OCI-LY1 (cell line): ENCODE measurements at regions not wholly inside any gene's neighbourhood (a gene's known extent, or its start where the extent isn't known, plus 50 kb on each side); places are given as distances from the start of the nearest gene placed in this dataset.

ENCODE experiments used
- EZH2 ChIP-seq: fragments of 200-600 bp; sonication (generic), shearing (Covaris generic); IDR thresholded peaks from 2 replicates; pipeline ENCODE4 v1.8.0; 2017; ENCODE audit warnings: borderline replicate concordance, mixed run types, mild to moderate bottlenecking, antibody characterized with exemption, low read length, moderate library complexity, mixed read lengths
- TF ChIP-seq, protein P1 (sequence below): fragments of 200-600 bp; sonication (generic), shearing (Covaris generic); IDR thresholded peaks from 2 replicates; pipeline ENCODE4 v1.5.1; 2017; ENCODE audit warnings: mild to moderate bottlenecking, antibody characterized with exemption, low read length, moderate library complexity, mixed read lengths

DNA sequence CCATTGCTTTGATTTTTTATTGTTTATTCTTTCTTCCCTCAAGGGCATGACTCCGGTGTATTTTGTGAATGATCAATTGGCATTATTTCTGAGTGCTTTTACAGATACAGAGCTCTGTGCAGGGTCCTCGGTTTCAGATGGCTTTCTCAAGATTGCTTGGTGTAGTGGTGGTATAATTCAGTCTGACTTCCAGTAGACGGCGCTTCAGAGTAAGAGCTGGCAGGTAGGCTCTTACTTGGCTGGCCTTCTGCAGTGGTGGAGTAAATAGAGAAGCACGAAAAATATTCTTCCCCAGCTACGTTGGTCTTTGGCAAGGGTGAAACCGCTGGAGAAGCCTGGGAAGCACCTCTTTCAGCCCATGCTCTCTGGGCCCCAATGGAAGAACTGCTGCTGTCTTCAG lies 723.0 kb upstream of the BCHE start:
- TF ChIP-seq, protein P1, sequence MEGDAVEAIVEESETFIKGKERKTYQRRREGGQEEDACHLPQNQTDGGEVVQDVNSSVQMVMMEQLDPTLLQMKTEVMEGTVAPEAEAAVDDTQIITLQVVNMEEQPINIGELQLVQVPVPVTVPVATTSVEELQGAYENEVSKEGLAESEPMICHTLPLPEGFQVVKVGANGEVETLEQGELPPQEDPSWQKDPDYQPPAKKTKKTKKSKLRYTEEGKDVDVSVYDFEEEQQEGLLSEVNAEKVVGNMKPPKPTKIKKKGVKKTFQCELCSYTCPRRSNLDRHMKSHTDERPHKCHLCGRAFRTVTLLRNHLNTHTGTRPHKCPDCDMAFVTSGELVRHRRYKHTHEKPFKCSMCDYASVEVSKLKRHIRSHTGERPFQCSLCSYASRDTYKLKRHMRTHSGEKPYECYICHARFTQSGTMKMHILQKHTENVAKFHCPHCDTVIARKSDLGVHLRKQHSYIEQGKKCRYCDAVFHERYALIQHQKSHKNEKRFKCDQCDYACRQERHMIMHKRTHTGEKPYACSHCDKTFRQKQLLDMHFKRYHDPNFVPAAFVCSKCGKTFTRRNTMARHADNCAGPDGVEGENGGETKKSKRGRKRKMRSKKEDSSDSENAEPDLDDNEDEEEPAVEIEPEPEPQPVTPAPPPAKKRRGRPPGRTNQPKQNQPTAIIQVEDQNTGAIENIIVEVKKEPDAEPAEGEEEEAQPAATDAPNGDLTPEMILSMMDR, result peak; percentile 42; the same call in 1 of the 2 replicates
- TF ChIP-seq EZH2, result no peak
